ENCODE measurements at regions not wholly inside any gene's neighbourhood (a gene's known extent, or its start where the extent isn't known, plus 50 kb on each side); places are given as distances from the start of the nearest gene placed in this dataset.
"Not testable (repeated sequence)": the region's sequence is repeated elsewhere in the genome, so short reads cannot be mapped to it uniquely, and the experiment has no call there.

DNA sequence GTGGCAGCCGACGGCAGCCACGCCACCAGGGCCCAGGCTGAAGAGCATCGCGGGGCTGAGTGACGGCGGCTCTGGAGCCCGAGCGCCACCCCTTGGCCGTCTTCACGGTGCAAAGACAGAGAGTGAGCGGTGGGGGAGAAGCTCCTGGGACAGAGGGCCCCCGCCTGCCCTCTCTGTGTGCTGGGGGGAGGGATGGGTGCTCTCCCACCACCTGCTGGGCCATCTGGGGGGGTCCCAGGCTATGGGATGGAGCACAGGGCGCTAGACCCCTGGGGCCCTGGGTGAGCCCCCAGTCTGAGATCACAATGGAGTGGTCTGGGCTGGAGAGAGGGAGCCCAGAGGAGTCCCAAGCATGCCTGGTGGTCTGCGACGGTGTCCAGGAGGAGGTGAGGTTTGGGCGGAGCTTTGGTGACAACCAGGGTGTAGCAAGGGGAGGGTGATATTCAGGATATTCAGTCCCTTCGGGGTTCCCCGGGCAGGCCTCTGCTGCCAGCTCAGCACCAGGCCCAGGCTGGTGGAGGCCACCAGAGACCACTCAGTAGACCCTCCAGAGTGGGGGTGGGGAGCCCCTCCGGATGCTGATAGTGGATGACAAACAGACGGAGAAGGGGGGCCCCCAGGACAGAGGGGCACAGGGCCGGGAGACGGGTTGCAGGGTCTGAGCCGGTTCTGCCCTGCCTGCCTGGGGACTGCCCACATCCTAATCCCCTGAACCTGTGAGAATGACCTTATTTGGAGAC is 78.1 kb upstream of the PRR5 start:
- peak; percentile 40 to 60 for DNase-seq (ENCODE audit: low read depth in 2 of 2)
- H3K4me3 ChIP-seq (replicated peaks in 1 of 2; ENCODE audit: low read depth in 2 of 2, low read length in 2 of 2) = no peak overlapping the region
- TF ChIP-seq, protein P1, sequence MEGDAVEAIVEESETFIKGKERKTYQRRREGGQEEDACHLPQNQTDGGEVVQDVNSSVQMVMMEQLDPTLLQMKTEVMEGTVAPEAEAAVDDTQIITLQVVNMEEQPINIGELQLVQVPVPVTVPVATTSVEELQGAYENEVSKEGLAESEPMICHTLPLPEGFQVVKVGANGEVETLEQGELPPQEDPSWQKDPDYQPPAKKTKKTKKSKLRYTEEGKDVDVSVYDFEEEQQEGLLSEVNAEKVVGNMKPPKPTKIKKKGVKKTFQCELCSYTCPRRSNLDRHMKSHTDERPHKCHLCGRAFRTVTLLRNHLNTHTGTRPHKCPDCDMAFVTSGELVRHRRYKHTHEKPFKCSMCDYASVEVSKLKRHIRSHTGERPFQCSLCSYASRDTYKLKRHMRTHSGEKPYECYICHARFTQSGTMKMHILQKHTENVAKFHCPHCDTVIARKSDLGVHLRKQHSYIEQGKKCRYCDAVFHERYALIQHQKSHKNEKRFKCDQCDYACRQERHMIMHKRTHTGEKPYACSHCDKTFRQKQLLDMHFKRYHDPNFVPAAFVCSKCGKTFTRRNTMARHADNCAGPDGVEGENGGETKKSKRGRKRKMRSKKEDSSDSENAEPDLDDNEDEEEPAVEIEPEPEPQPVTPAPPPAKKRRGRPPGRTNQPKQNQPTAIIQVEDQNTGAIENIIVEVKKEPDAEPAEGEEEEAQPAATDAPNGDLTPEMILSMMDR (IDR thresholded peaks at IDR 0.05; ENCODE audit: low read depth, low read length) = peak; percentile 73

DNA sequence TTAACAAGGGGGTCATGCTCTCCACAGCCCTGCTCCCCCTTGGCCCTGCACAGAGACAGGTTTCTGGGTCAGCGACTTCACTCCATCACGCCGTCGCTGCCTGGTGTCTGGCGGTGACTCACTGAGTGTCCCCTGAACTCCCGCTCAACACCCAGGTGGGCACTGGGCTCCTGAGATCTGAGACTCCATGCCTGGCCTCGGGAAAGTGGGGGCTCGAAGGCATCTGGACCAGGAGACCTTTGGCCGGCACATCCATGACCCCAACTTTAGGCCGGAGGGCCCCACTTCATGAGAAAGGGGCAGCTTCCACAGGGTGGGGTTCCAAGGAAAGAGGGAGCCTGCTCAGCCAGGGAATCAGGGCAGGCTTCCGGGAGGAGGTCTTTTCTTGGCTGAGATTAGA is 79.3 kb upstream of the PRR5 start:
- H3K4me3 ChIP-seq (replicated peaks in 1 of 2; ENCODE audit: low read depth in 2 of 2, low read length in 2 of 2) = no peak overlapping the region
- DNase-seq (ENCODE audit: low read depth in 2 of 2) = no peak
- TF ChIP-seq, protein P1 (IDR thresholded peaks at IDR 0.05; ENCODE audit: low read depth, low read length) = no peak

DNA sequence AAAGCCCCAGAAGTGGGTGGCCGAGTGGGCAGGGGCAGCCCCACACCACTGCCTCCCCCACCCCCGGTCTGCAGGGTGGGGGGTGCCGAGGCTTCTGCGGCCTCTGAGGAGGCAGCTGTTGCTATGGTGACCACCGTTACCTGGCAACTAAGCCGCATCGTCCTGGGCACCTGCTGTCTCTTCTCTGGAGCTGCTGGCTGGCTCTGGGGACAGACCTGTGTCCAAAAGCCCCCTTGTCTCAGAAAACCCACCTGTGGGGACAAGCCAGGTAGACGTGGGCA is 79.9 kb upstream of the PRR5 start:
- no peak for DNase-seq (ENCODE audit: low read depth in 2 of 2)
- no peak overlapping the region for H3K4me3 ChIP-seq (replicated peaks in 1 of 2; ENCODE audit: low read depth in 2 of 2, low read length in 2 of 2)
- TF ChIP-seq, protein P1 (IDR thresholded peaks at IDR 0.05; ENCODE audit: low read depth, low read length) = no peak

DNA sequence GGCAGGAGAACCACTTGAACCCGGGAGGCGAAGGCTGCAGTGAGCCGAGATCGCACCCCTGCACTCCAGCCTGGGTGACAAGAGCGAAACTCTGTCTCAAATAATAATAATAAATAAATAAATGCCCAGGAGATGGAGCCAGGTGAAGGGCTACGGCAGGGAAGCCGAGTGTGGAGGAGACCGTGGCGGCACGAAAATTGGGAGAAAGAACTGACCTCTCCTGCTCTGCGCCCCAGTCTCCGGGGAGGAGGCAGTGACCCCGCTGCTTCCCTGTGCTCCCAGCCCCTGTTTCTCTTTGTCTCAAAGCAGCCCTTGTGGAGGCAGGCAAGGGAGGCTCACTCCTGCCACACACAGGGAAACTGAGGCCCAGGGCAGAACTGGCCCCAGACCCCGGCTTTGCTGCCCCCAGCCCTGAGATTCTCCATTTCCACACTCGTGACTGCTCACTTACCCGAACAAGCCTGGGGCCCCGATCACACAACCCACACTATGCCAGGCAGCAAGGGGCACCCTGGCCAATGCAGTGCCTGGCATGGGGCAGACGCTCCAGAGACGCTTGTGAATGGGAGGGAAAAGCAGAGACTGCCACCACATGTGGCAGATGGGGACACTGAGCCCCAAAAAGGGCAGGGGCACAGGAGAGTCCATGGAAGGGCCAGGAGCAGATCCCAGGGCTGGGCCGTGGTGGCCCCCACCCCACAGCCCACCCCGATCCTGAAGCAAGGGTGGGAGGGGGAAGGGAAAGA is 80.4 kb upstream of the PRR5 start:
- no peak overlapping the region for H3K4me3 ChIP-seq (replicated peaks in 1 of 2; ENCODE audit: low read depth in 2 of 2, low read length in 2 of 2)
- TF ChIP-seq, protein P1 (IDR thresholded peaks at IDR 0.05; ENCODE audit: low read depth, low read length) = no peak

DNA sequence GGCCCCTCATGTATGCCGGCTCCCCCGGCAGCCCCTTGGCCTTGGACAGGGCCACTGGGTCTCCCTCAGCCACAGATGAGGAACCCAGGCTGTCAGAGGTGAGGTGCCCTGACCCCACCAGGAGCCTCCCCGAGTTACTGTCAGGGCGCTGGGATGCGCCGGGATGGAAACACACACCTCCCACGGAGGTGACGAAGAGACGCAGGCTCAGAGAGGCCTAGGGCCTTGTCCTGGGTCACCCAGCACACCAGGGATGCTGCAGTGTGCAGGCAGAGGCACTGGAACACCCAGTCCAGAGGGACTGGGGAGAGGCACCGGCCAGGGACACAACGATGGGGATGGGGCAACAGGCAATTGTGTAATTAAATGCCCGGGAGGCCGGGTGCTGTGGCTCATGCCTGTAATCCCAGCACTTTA is 81.2 kb upstream of the PRR5 start:
- TF ChIP-seq, protein P1 (IDR thresholded peaks at IDR 0.05; ENCODE audit: low read depth, low read length) = no peak

More for the DNA sequence above, 80.4 kb upstream of the PRR5 start:
- no peak for DNase-seq (ENCODE audit: low read depth in 2 of 2)

DNA sequence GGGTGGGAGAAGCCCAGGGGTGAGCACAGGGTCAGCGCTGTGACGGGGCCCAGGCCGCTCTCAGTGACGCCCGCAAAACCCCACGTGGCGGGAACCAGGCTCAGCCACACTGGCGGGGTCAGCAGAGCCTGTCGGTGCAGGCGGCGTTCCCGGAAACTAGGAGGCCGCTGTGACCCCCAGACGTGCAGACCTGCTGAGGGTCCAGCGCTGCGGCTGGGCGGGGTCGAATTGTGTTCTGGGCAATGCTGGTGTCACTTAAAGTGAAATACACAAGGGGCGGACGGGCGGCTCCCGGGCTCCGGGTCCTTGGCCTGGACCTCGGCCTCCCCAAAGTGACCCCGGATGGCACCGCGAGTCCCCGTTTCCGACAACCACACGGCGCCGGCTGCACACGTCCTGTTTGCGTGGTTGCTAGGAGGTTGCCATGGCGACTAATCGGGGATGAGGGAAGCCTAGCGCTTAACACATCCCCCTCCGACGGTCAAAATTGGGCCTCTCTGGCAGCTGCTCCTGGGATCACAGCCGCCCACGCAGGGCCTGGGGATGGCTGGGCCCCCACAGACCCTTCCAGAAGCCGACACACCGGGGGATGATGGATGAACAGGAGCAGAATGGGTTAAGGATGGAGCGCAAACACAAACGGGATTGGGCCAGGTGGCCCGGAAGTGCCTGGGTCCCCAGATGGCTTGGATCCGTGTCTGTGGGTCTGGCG is 81.7 kb upstream of the PRR5 start:
- TF ChIP-seq, protein P1 (IDR thresholded peaks at IDR 0.05; ENCODE audit: low read depth, low read length) = no peak
- DNase-seq (ENCODE audit: low read depth in 2 of 2) = peak; percentile 61 to 80
- H3K4me3 ChIP-seq (replicated peaks in 1 of 2; ENCODE audit: low read depth in 2 of 2, low read length in 2 of 2) = no peak overlapping the region

More for the DNA sequence above, 81.2 kb upstream of the PRR5 start:
- DNase-seq (ENCODE audit: low read depth in 2 of 2) = no peak
- H3K4me3 ChIP-seq (replicated peaks in 1 of 2; ENCODE audit: low read depth in 2 of 2, low read length in 2 of 2) = no peak overlapping the region

DNA sequence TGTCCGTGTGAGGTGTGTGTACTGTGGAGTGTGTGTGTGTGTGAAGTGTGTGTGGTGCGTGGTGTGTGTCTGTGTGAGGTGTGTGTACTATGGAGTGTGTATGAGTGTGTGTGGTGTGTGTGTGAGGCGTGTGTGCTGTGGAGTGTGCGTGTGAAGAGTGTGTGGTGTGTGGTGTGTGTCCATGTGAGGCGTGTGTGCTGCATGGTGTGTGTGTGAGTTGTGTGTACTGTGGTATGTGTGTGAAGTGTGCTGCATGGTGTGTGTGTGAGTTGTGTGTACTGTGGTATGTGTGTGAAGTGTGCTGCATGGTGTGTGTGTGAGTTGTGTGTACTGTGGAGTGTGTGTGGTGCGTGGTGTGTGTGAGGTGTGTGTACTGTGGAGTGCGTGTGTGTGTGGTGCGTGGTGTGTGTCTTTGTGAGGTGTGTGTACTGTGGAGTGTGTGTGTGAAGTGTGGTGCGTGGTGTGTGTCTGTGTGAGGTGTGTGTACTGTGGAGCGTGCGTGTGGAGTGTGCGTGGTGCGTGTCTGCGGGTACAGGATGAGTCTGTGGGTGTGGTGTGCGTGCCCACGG is 82.4 kb upstream of the PRR5 start:
- H3K4me3 ChIP-seq (replicated peaks in 1 of 2; ENCODE audit: low read depth in 2 of 2, low read length in 2 of 2); DNase-seq (ENCODE audit: low read depth in 2 of 2): not testable (repeated sequence)

DNA sequence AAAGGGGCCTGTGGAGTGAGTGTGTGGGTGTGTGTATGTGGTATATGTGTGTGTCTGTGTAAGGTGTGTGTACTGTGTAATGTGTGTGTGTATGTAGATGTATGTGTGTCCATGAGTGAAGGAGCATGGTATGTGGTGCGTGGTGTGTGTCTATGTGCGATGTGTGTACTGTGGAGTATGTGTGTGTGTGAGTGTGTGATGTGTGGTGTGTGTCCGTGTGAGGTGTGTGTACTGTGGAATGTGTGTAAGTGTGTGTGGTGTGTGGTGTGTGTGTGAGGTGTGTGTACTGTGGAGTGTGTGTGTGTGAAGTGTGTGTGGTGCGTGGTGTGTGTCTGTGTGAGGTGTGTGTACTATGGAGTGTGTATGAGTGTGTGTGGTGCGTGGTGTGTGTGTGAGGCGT is 83.1 kb upstream of the PRR5 start:
- not testable (repeated sequence) for DNase-seq (ENCODE audit: low read depth in 2 of 2); H3K4me3 ChIP-seq (replicated peaks in 1 of 2; ENCODE audit: low read depth in 2 of 2, low read length in 2 of 2)
